Ovary (tissue), 7 donors: ENCODE measurements at regions not wholly inside any gene's neighbourhood (a gene's known extent, or its start where the extent isn't known, plus 50 kb on each side); places are given as distances from the start of the nearest gene placed in this dataset.

Experiments used
- DNase-seq, 5 donors: peaks; one replicate each; pipeline ENCODE4 v3.0.0-alpha.2; 2019 to 2020
- H3K27ac ChIP-seq, 2 donors: fragments of 200-600 bp; one replicate each; pipeline versions ENCODE4 v1.5.1 to v1.8.0; 2019 to 2022
- H3K27me3 ChIP-seq: fragments of 200-600 bp; one replicate; pipeline ENCODE4 v1.8.0; 2022
- H3K36me3 ChIP-seq: fragments of 200-600 bp; sonication (generic); one replicate; pipeline ENCODE4 v1.5.1; 2019
- H3K4me1 ChIP-seq: one replicate; pipeline ENCODE4 v1.8.1; 2013; ENCODE audit warnings: mild to moderate bottlenecking, moderate library complexity; ENCODE audit not compliant: insufficient read depth
- H3K4me3 ChIP-seq: fragments of 200-600 bp; sonication (generic); one replicate; pipeline ENCODE4 v1.5.1; 2017
- H3K9me3 ChIP-seq, 2 donors: fragments of 200-600 bp in 1 of 2; sonication (generic) in 1 of 2; one replicate each; pipeline versions ENCODE4 v1.5.1 to v1.8.1; 2013 to 2019; ENCODE audit warnings: mild to moderate bottlenecking in 1 of 2, moderate library complexity in 1 of 2
- EP300 ChIP-seq: sonication (generic); formaldehyde crosslinking; IDR thresholded peaks from one replicate; pipeline ENCODE4 v1.6.1; 2017; ENCODE audit warnings: antibody characterized with exemption
- POLR2A ChIP-seq: fragments of 450-650 bp; IDR thresholded peaks from one replicate; pipeline ENCODE4 v1.6.1; 2017; ENCODE audit warnings: antibody characterized with exemption, mild to moderate bottlenecking, moderate library complexity
- WGBS, 3 donors: extraction: QIAGEN DNeasy Blood & Tissue Kit in 1 of 3; methylation state at CpG; one replicate each; pipeline versions ENCODE4 v1.1.5 to v1.1.7; 2013 to 2017; 5-methylcytosine and 5-hydroxymethylcytosine counted together
- intact Hi-C, 4 donors: fragments of 100-400 bp; cut with DNase I; formaldehyde crosslinking; loops; one replicate each; pipeline versions ENCODE4 v1.11.0 to v1.15.1; 2022 to 2023
- TF ChIP-seq, protein P1 (sequence below), 3 donors: fragments of 450-650 bp in 2 of 3; fragments of 200-600 bp in 1 of 3; IDR thresholded peaks; one replicate each; pipeline versions ENCODE4 v1.5.1 to v1.8.0; 2016 to 2022; ENCODE audit warnings: antibody characterized with exemption in 3 of 3, mild to moderate bottlenecking in 1 of 3
- donor health status: DM: no; HTN: no; CAD: no; lungs with moderate emphysema.
- donor health status: DM: no; HTN: no; CAD: no.
- donor health status: Bipolar disorder and iron deficiency.
- donor health status: DM: no; HTN: no; CAD: no.
- donor health status: DM: yes; HTN: yes; CAD: no.

DNA sequence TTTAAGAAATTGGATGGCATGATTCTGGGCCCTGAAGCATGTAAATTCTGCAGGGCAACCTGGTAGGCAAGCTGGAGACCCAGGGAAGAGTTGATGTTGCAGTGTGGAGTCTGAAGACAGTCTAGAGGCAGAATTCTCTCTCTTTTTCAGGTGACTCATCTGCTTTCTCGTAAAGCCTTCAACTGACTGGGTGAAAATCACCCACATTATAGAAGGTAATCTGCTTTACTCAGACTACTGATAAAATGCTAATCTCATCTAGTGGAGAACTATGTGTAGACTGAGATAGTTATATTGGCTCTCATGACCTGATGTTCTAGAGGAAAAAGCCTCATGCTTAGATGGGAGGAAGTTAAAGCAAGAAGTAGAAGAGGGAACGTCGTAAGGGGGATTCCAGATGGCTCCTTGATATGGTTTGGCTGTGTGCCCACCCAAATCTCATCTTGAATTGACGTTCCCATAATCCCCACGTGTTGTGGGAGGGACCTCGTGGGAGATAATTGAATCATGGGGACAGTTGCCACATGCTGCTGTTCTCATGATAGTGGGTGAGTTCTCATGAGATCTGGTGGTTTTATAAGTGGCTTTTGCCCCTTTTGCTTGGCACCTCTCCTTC, 723.8 kb downstream of the BCL11B start:
- no peak overlapping the region for H3K27ac ChIP-seq
- no peaks in the 10 kb centered on the region for H3K9me3 ChIP-seq
- DNase-seq: no peak
- intact Hi-C loops: no loop called here
- no peaks in the 10 kb centered on the region for H3K36me3 ChIP-seq
- H3K27me3 ChIP-seq: no peaks in the 10 kb centered on the region
- H3K4me3 ChIP-seq: no peak overlapping the region
- no peak for TF ChIP-seq EP300
- TF ChIP-seq, protein P1, sequence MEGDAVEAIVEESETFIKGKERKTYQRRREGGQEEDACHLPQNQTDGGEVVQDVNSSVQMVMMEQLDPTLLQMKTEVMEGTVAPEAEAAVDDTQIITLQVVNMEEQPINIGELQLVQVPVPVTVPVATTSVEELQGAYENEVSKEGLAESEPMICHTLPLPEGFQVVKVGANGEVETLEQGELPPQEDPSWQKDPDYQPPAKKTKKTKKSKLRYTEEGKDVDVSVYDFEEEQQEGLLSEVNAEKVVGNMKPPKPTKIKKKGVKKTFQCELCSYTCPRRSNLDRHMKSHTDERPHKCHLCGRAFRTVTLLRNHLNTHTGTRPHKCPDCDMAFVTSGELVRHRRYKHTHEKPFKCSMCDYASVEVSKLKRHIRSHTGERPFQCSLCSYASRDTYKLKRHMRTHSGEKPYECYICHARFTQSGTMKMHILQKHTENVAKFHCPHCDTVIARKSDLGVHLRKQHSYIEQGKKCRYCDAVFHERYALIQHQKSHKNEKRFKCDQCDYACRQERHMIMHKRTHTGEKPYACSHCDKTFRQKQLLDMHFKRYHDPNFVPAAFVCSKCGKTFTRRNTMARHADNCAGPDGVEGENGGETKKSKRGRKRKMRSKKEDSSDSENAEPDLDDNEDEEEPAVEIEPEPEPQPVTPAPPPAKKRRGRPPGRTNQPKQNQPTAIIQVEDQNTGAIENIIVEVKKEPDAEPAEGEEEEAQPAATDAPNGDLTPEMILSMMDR (IDR thresholded peaks at IDR 0.05): no peak
- TF ChIP-seq POLR2A: no peak
- 51 to 64% (median 51%) methylated on average over 6 of the region's 6 CpGs for WGBS, 3 donors
- no peaks in the 10 kb centered on the region for H3K4me1 ChIP-seq

DNA sequence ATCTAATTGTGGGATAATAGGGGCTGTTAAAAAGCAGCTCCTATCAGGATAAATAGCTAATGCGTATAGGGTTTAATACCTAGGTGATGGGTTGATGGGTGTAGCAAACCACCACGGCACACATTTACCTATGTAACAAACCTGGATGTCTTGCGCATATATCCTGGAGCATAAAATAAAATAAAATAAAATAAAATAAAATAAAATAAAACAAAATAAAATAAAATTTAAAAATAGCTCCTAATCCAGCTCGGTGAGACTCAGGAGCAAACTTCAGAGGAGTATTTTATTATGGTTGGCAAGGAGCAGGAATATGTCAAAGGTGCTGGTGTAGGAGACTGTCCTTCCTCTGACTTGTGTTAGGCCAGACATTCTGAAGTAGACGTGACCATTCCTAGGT, 721.0 kb downstream of the BCL11B start:
- TF ChIP-seq EP300 (no peak), POLR2A (no peak)
- TF ChIP-seq, protein P1 (IDR thresholded peaks at IDR 0.05): no peak
- 68 to 85% (median 84%) methylated on average over 5 of the region's 5 CpGs for WGBS, 3 donors

DNA sequence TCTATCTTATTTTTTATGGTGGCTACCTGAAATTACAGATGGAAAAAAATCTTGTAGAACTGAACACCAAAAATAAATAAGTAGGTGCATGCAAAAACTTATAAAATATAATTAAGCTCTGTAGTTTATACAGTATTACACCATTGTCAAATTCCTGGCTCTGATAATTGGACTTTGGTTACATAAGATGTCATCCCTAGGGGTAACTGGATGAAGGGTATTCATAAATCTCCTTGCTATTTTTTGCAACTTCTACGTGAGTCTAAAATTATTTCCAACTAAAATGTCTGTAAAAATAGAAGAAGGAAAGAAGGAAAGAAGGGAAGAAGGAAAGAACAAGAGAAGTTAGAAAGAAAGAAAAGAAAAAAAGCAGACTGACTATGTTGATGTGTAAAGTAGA, 716.6 kb downstream of the BCL11B start:
- Histone ChIP-seq H3K27me3 (no peaks in the 10 kb centered on the region), H3K9me3 (no peaks in the 10 kb centered on the region), H3K36me3 (no peaks in the 10 kb centered on the region), H3K4me1 (no peaks in the 10 kb centered on the region), H3K4me3 (no peak overlapping the region), H3K27ac (no peak overlapping the region)
- TF ChIP-seq EP300: no peak
- TF ChIP-seq, protein P1 (IDR thresholded peaks at IDR 0.05): no peak
- TF ChIP-seq POLR2A: no peak
- intact Hi-C loops: no loop called here
- DNase-seq: no peak
- 21 to 67% (median 58%) methylated on average over 1 of the region's 1 CpG for WGBS, 3 donors

More for the DNA sequence above, 721.0 kb downstream of the BCL11B start:
- intact Hi-C loops: no loop called here
- no peaks in the 10 kb centered on the region for H3K4me1 ChIP-seq
- no peaks in the 10 kb centered on the region for H3K36me3 ChIP-seq
- no peaks in the 10 kb centered on the region for H3K9me3 ChIP-seq
- no peak overlapping the region for H3K27ac ChIP-seq
- DNase-seq: no peak
- H3K27me3 ChIP-seq: no peaks in the 10 kb centered on the region
- no peak overlapping the region for H3K4me3 ChIP-seq

DNA sequence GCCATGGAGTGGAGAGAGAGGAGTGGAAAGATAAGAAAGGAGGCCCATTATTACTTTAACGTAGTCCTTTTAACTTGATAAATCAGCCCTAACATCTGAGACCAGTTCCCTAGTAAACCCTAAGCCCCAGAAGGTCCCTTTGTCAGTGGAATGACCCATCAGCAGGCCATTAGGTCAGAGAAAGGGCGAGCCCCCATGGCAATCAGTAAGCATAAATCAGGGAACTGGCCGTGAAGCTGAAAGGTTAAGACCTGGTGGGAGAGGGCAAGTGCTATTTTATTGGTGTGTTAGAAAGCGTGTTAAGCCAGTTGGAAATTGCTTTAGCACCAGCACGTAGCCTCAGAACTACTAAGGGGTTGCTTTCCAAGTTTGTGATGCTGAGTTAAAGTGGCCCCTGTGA, 708.0 kb downstream of the BCL11B start:
- Histone ChIP-seq H3K36me3 (no peaks in the 10 kb centered on the region), H3K4me1 (no peaks in the 10 kb centered on the region), H3K4me3 (no peak overlapping the region), H3K27ac (no peak overlapping the region), H3K9me3 (no peaks in the 10 kb centered on the region), H3K27me3 (no peaks in the 10 kb centered on the region)
- TF ChIP-seq POLR2A: no peak
- TF ChIP-seq, protein P1 (IDR thresholded peaks at IDR 0.05): no peak
- TF ChIP-seq EP300: no peak
- intact Hi-C loops: no loop called here
- 5 to 8% (median 6%) methylated on average over 5 of the region's 5 CpGs for WGBS, 3 donors
- no peak for DNase-seq
